Limb (tissue), 2 donors: ENCODE measurements at regions not wholly inside any gene's neighbourhood (a gene's known extent, or its start where the extent isn't known, plus 50 kb on each side); places are given as distances from the start of the nearest gene placed in this dataset.

Experiments used
- DNase-seq, 2 donors: peaks; one replicate each; pipeline ENCODE4 v3.0.0-alpha.2; 2016; ENCODE audit errors: extremely low spot score in 2 of 2

DNA sequence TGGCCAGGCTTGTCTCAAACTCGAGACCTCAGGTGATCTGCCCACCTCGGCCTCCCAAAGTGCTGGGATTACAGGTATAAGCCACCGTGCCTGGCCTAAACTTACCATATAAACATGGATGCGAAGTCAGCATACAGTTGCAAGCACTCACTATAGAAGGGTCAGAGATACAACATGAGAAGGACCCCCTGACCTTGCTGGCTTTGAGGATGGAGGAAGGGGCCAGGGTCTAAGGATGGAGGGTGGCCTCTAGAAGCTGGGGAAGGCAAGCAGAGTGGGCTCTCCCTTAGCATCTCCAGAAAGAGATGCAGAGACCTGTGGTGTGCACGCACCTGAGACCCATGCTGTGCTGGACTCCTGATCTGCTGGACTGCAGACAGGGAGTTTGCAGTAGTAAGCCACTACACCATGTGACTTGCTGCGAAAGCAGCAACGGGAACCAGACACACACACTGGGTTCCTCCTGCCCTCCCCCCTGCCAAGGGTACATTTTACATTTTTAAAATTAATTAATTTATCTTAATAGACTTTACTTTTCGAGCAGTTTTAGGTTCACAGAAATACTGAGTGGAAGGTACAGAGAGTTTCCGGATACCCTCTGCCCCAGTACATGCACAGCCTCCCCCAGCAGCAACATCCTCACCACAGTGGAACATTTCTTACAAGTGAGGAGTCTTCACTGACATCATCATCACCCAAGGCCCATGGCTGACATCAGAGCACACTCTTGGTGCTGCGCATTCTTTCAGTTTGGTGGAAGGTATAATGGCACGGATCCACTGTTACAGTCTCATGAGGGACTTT lies 170.1 kb upstream of the B3GAT1 start:
- no peak for DNase-seq

DNA sequence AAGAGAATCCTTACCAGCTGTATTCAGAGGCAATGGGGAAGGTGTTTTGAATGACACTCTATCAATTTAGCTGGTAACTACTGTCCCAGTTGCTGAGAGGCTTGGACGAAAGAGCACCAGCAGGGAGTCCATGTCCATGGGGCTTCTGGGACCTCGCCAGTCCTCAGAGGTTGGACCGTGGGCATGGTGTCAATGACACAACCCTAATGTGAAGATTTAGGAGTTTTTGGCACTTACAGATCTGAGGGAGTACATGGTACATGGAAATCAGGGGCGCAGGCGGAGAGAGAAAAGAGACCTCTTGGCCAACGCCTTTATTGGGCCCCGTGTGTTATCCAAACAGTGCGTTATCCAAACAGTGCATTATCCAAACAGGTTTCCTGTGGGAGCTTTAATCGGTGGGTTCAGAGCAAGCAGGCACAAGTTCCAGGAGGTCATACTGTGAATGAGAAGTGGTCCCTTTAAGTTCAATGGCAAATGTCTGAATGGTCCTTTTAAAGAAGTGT lies 169.1 kb upstream of the B3GAT1 start:
- DNase-seq = no peak

DNA sequence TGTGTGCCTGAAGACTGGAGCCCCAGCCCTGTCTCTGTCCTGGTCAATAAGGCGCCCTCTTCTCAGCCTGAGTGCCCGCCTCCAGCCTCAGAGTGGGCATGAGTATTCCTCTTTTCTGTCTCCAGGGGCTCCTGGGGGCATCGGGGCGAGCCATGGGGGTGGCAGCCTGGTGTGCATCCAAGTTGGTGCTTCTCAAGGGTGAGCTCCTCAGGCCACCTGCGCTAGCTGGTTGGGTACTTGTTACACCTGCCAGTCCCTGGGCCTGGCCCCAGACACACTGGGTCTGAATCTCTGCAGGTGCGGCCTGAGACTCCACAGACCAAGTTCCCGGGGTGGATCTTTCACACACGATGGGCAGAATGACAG lies 168.6 kb upstream of the B3GAT1 start:
- no peak for DNase-seq

DNA sequence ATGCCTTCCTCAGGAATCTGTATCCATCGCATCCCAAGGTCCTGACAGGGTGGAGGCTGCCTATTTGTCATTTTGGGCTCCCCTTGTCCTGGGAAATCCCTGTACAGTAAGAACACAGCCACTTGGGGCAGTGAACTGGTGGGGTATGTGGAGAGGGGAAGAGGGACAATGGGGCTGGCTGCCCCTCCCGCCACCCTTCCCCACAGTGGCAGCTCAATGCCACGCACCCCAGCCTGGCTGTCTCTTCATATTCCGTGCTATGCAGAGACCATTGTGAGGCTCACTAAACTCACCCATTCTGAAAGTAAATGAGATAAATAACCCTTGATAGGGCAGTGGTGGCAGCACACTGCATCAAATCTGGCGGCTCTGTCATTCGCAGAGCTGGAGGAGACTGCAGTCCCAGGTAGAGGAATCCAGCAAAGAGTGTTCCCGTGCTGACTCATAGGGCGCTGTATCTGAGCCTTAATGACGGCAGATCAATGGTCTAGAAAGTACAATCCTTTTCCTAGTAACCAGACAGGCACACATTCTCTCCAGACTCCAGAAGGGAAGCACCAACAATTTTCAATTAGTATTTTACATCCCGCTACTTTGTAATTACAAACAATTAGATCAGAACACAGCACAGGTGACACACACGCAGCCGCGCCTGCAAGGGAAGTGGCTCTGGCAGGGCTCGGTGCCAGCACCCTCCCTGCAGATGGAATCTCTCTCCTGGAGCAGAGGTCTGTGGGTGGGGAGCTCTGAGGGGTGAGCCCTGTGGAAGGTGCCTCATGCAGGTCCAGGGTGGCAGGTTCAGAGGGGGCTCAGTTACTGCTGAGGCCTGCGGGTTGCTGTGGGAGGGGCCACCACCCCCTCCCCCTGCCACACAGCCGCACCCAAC lies 167.9 kb upstream of the B3GAT1 start:
- DNase-seq = no peak

DNA sequence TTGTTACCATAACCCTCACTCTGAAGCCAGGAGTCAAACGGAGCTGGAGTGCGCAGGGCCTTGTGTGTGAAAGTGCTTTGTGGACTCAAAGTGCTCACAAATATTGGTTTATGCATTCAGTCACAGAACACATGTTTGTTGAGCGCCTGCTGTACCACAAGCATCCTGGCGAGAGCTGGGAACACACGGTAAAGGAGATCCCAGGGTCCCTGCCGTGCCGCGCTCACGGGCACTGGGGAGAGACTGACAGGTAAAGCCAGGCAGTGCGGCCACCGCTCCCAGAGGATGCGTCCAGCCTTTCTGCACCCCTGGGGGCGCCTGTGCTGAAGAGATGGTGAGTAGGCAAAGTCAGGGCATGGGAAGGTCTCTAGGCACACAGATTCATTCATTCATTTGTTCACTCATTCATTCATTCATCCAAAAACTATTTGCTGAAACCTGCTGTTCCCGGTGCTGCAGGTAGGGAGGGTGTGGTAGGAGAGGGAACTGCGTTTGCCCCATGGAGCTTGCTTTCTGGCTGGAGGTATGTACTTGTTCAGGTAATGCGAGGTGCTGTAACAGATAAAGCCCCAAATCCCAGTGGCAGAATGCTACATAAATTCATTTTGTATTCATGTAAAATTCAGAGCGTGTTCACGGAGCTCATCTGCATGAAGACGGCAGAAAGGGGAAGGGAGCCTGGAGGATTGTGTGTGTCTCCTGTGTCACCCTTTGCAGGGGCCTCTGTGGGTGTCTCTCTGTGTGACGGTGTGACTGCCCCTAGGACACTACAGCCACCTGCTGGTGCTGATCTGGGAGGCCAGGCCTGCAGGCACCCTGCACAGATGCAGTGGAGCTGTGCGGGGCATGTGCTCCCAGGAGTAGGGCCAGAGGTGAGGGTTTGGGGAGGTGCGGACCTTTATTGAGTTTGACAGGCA lies 167.0 kb upstream of the B3GAT1 start:
- no peak for DNase-seq

DNA sequence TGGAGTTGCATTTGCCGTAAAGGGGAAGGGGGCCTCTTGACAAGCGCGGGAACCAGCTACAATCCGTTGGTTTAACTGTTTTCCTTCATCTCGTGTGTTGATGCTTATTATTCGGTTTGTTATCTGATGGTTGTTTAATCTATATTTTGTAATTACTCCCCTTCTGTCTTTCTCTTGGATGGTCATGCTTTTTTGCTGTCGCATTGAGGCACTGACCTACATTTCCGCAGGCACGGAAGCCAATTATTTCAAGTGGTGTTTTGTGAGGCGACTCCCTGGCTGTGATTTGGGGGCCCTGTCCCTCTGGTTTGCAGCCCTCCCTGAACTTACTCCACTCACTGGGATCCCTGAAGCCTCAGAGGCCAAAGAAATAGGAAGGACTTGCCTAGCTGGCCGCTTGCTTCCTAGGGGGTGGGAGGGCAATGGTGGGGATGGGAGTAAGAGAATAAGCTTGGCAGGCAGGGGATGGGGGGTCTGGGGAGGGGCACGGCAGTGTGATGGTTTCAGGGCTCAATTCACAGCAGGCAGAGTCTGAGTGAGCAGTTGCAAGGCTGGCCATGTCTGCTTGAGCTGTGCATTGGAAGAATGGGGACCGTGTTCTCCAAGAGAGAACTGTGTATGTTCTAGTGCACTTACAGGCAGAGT lies 165.8 kb upstream of the B3GAT1 start:
- no peak for DNase-seq

DNA sequence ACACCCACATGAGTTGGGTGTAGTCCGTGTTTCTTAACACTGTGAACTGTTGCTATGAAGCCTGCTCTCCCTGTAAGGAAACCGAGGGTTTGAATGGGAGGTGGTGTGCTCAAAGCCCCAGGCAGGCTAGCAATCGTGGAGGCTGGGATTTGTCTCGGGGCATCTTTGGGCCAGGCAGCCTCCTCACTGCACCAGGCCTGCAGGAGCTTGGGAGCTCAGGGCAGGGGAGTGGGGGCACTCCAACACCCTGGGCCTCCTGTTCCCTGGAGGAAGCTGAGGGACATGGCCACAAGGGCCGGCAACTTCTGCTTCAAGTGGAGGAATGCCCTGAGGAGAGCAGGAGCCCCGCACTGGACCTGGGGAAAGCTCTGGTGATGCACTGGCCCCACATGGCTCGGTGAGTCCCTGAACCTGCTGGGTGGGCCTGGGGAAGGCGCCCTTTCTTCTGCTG lies 164.7 kb upstream of the B3GAT1 start:
- no peak for DNase-seq

DNA sequence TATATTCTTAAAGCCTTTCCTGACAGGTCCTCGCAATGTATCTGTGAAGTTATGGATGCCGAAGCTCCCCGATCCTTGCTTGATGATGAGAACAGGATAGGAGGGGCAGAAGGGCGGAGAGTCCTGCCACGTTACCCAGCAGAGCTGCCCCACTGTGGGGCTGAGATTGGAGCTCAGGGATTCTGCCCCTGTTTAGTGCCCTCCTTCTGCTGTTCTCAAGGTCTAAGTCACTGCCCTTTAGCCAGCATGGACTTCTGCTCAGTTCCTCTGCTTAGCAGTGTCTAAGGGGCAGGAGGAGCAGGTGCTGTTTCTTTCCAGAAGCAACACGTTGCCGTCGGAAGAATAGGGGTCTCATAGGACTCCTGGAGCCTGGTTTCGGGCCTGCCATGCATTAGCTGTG lies 164.2 kb upstream of the B3GAT1 start:
- no peak for DNase-seq

DNA sequence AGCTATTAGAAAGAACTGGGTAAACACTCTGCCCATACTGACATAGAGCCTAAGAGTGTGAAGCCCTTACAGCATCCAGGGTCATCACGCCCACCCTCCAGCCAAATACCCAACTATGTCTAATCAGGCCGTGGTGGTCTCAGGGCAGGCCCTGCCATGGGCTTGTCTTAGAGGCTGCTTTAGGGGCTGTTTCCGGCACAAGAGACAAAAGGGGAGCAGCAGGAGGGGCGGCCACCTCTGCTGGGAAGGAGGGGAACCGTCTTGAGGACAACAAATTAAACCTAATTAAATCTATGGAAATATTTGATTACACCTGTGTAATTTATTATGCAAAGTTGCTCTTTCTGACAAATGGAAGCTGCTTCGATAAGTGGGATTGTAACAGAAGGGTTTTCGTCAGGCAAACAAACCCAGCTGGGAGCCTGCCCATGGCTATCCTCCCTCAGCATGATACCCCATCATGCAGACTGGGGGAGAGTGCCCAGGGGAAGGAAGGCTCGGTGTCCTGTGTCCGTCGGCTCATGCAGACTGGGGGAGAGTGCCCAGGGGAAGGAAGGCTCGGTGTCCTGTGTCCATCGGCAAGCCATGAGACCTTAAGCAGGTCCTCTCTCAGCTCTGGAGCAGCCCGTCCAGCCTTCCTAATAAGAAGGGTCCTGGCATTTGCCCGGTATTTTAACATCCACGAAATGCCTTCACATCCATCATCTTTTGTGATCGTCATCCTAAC lies 163.6 kb upstream of the B3GAT1 start:
- no peak for DNase-seq

DNA sequence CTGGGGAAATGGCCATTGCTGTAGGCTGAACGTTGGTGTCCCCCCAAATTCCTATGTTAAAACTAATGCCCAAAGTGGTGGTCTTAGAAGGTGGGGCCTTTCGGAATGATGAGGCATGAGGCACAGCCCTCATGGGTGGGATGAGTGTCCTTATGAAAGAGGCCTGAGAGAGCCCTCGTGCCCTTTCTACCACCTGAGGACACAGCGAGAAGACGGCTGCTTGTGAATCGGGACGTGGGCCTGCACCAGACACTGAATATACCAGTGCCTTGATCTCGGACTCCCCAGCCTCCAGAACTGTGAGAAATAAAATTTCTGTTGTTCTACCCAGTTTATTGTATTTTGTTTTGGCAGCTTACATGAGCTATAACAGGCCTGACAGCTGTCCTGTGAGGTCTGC lies 162.9 kb upstream of the B3GAT1 start:
- no peak for DNase-seq

DNA sequence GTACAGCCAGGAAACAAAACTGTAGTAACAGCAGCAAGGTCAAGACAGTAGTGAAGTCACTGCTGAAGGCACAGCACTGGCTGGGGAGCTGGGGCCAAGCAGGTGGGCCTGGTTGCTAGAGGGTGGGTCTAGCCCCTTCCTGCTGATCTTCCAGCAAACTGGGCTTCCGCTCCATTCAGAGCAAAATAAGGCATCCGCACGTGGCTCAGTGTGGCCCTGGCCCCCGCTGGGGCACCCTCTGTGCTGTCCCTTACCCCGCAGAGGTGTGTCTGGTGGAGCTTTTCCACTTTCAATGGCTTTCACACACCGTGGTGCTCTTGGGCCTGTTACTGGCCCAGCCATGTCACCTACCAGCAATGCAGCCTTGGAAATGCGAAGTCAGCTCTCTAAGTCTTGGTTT lies 162.4 kb upstream of the B3GAT1 start:
- no peak for DNase-seq

DNA sequence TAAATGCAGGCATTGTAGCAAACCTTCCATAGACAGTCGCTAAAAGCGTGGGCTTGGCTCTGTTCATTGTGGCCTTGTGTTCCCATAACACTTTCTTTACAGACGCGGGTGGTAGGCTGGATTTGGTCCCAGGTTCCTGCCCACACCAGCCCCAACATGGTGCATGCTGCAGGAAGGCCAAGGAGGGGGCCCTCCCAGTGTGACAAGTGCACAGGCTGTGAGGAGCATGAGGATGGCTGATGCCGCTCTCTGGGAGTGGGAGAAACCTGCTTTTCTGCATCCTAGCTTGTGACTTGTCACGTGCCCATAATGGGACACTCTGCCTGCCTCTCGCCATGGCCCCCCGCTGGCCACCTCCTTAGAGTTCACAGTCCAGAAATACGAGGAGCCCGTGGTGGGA lies 161.8 kb upstream of the B3GAT1 start:
- DNase-seq = no peak

DNA sequence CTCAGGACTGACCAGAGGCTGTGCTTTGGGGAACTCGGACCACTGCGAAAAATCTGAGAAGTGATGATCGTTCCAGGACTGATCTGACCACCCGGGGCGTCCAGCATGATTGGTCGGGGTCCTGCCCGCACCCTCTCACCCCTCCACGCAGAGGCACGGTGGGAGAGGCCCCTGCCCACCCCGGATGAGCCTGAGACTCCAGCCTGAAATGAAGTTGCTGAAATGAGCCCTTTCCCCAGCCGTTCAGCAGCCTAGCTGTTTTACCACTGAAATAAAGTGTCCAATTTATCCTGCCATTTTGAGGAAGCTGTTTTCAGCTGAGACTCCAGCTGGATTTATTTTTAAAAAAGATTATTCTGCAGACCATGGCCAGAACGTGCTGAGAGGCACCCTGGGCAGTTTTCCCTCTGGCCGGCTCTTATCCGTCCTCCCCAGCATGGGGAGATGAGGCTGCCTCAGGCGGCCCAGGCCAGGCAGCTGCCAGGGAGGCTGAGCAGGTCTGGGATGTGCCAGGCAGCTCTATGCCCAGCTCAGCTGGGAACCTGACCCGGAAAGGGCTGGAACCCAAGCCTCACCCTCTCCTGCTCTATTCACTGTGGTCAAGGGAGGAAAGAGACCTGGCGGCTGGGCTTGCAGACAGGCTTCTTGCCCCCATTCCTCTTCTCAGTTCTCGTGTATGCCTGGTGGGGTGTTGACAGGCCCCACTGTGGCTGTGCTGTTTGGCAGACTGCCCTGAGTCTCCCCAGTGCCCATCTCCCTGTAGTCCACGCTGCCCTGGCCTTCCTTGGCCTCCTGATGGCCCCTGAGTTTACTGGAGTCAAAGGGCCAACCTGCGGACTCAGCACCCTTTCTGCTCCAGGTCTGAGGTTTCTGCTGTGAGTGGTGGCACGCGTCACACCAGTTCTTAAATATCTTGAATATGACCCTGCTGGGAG lies 161.0 kb upstream of the B3GAT1 start:
- DNase-seq = no peak

DNA sequence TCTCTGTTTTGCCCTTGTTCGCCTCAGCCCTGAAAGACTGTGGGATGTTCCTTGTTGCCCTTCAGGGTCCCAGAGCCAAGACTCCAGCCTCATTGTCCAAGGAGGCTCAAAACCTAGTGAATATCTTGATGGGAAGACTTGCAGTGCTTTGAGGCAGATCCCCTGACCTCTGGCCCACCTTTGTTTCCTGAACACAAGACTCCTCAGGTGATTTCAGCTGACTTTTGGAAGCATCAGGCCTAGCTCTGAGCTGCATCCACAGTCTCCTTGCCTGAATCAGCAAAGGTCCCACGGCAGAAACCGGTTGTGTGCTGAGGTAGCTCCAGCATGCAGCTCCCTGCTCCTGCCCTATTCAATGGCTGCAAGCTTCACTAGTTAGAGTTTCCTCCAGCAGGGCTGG lies 159.3 kb upstream of the B3GAT1 start:
- no peak for DNase-seq

DNA sequence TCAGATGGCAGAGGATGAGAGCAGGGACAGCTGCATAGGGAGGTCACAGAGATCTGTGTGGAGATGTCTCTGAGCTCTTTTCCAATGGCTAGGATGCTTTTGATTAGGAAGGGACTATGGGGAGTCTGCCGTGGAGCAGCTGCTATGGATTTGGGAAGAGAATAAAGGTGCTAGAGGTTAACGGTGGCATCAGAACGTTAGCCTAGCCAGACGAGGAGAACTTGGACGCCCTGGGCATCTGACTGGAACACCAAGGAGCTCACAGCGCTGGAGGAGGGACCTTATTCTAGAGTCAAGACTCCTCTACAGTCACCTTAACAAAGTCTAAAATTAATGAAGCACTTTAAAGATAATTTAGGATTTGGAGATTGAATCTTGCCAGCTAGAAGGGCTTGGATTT lies 157.2 kb upstream of the B3GAT1 start:
- DNase-seq = peak in 1 of 2 donors; percentile 3

DNA sequence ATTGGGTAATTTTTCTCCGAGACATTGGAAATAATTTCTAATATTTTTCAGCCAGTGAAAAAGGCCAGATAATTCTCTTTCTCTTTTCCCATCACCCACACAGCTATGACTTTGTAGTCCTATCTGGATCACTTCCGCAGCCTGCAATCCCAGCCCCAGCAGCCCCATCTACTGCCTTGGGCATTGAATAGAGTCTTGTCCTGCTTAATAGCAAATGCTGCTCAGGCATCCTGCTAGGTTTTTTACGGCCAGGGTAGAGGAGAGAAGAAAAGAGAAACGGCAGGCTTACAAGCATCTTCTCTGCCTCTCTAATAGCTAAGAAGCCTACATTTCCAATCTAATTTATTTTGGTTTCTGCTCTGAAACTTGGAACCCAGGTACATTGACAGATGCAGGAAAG lies 154.3 kb upstream of the B3GAT1 start:
- peak in 1 of 2 donors; percentile 11 for DNase-seq

DNA sequence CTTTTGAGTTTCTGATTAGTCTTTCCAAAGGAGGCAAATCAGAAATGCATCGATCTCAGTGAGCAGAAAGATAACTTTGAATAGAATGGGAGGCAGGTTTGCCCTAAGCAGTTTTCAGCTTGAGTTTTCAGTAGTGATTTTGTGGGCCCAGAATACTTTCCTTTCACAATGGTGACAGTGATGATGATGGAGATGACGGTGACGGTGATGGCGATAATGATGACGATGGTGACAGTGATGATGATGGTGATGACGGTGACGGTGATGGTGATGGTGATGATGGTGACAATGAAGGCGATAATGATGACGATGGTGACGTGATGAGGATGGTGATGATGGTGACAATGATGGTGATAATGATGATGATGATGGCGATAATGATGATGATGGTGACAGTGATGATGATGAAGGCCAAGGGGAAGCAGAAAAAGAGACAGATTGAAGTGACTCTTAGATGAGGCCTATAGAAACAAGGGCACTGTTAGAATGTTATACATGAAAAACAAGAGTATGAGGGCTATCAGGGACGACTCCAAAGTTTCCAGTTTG lies 153.4 kb upstream of the B3GAT1 start:
- peak in 1 of 2 donors; percentile 18 for DNase-seq

DNA sequence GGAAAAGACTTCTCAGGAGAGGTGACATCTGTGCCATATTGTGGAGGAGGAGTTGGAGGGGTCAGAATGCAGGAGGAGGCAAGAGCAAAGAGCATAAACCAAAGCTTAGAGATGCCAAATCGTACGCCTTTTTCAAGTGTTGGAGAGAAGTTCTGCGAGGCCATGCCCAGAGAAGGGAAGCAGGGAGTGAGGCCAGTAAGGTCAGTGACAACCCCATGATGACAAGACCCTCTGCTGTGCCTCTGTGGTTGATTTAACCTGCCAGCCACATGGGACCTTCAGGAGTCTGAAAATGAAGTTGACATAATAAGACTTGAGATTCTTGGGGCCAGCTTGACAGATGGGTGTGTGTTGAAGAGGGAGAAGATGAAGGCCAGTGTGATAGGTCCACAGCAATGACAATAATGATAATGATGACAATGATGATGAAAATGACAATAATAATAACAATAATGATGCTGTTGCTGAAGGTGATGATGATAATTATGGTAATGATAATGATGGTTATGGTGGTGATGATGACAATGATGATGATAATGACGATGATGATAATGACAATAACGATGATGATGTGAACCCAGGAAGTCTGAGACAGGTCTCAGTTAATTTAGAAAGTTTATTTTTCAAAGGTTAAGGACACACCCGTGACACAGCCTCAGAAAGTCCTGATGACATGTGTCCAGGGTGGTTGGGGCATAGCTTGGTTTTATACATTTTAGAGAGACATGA lies 152.6 kb upstream of the B3GAT1 start:
- DNase-seq = peak in 1 of 2 donors; percentile 1
